ENCODE measurements at regions not wholly inside any gene's neighbourhood (a gene's known extent, or its start where the extent isn't known, plus 50 kb on each side); places are given as distances from the start of the nearest gene placed in this dataset.
A peak's percentile ranks its signal among the peaks of the same experiment; 100 is the strongest.

DNA sequence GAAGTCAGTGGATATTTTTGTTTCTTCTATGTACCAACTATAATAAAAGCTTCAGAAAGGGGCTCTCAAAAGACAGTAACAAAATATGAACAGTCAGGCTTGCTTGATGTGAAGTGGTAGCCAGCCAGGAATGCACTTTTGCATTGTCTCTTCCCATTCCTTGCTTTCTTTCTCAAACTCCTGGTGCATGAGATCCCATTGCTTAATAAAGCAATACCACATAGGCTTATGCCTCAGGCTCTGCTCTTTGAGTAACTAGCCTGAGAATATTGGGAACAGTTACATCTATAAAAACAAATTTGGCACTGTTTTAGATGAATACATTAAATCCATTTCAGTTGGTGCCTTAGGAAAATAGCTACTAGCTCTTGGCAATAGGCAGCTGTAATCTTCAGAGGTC lies 62.6 kb upstream of the ST6GAL2 start:
- CTCF ChIA-PET, result no interaction called here

GRCh38 chr2:106953236-106953635 lies 67.3 kb upstream of the ST6GAL2 start:
- Histone ChIP-seq H3K9me2 (no peaks in the 10 kb centered on the region), H4K20me1 (ENCODE audit: insufficient read depth) (no peaks in the 10 kb centered on the region), H3K27me3 (ENCODE audit: insufficient read depth) (no peaks in the 10 kb centered on the region), H2AFZ (ENCODE audit: low read depth) (no peak overlapping the region), H3K4me3 (ENCODE audit: low read depth in 2 of 2, low read length in 1 of 2) (no peak overlapping the region), H3K27ac (ENCODE audit: low read depth in 2 of 2, low read length in 1 of 2) (peak overlapping the region; percentile 16 to 100; a peak in 3 of 4 replicates), H3K9me3 (no peaks in the 10 kb centered on the region), H3K79me2 (ENCODE audit: insufficient read depth) (no peaks in the 10 kb centered on the region), H3K36me3 (replicated peaks in 1 of 2; ENCODE audit: control insufficient read depth in 1 of 2, insufficient read depth in 2 of 2, low read length in 1 of 2) (no peaks in the 10 kb centered on the region), H3K9ac (no peak overlapping the region), H3K4me1 (ENCODE audit: control insufficient read depth in 1 of 2, insufficient read depth in 2 of 2, low read depth in 1 of 2, low read length in 1 of 2) (peaks cover 9 to 22% of the 10 kb centered on the region in 2 experiments), H3K4me2 (no peak overlapping the region), H3F3A (replicated peaks; ENCODE audit: insufficient read depth) (peaks cover 3% of the 10 kb centered on the region)
- CTCF ChIA-PET, result no interaction called here
- POLR2A ChIA-PET, result no interaction called here
- 69% methylated on average over 5 of the region's 5 CpGs for WGBS (ENCODE audit: low lambda C conversion rate)
- no peak for DNase-seq
- TF ChIP-seq, protein P1, sequence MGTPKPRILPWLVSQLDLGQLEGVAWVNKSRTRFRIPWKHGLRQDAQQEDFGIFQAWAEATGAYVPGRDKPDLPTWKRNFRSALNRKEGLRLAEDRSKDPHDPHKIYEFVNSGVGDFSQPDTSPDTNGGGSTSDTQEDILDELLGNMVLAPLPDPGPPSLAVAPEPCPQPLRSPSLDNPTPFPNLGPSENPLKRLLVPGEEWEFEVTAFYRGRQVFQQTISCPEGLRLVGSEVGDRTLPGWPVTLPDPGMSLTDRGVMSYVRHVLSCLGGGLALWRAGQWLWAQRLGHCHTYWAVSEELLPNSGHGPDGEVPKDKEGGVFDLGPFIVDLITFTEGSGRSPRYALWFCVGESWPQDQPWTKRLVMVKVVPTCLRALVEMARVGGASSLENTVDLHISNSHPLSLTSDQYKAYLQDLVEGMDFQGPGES (IDR thresholded peaks at IDR 0.05; ENCODE audit: low read depth, low read length), result no peak
- TF ChIP-seq FOXJ3 (CRISPR knock-in tag; IDR thresholded peaks at IDR 0.05) (no peak), RCOR1 (IDR thresholded peaks at IDR 0.05; ENCODE audit: low read length) (no peak), YY1 (IDR thresholded peaks at IDR 0.05; ENCODE audit: low read depth) (no peak), SMC3 (IDR thresholded peaks at IDR 0.05; ENCODE audit: low read depth, low read length) (no peak), ZBTB33 (IDR thresholded peaks at IDR 0.05; ENCODE audit: borderline replicate concordance, low read depth) (no peak), GATA2 (CRISPR knock-in tag; IDR thresholded peaks at IDR 0.05) (no peak), JUND (IDR thresholded peaks at IDR 0.05) (peak; percentile 62; the same call in 1 of the 2 replicates), RFX5 (IDR thresholded peaks at IDR 0.05; ENCODE audit: low read length) (no peak), SIN3A (IDR thresholded peaks at IDR 0.05; ENCODE audit: borderline replicate concordance, low read depth, low read length) (no peak), FOXM1 (IDR thresholded peaks at IDR 0.05; ENCODE audit: low read depth) (no peak), NFIC (IDR thresholded peaks at IDR 0.05; ENCODE audit: borderline replicate concordance) (no peak), ELF1 (IDR thresholded peaks at IDR 0.05) (no peak), FOSL2 (IDR thresholded peaks at IDR 0.05; ENCODE audit: borderline replicate concordance, low read depth) (peak; percentile 14; the same call in 1 of the 2 replicates), USF2 (IDR thresholded peaks at IDR 0.05; ENCODE audit: borderline replicate concordance, low read depth, low read length) (no peak), RAD21 (IDR thresholded peaks at IDR 0.05; ENCODE audit: low read length) (no peak), GABPA (IDR thresholded peaks at IDR 0.05; ENCODE audit: low read depth) (no peak), TAF1 (IDR thresholded peaks at IDR 0.05; ENCODE audit: borderline replicate concordance, low read depth, low read length) (no peak), NRF1 (IDR thresholded peaks at IDR 0.05; ENCODE audit: low read depth, low read length) (no peak)
- TF ChIP-seq, protein P2, sequence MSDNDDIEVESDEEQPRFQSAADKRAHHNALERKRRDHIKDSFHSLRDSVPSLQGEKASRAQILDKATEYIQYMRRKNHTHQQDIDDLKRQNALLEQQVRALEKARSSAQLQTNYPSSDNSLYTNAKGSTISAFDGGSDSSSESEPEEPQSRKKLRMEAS (IDR thresholded peaks at IDR 0.05; ENCODE audit: low read depth), result no peak
- TF ChIP-seq, protein P3, sequence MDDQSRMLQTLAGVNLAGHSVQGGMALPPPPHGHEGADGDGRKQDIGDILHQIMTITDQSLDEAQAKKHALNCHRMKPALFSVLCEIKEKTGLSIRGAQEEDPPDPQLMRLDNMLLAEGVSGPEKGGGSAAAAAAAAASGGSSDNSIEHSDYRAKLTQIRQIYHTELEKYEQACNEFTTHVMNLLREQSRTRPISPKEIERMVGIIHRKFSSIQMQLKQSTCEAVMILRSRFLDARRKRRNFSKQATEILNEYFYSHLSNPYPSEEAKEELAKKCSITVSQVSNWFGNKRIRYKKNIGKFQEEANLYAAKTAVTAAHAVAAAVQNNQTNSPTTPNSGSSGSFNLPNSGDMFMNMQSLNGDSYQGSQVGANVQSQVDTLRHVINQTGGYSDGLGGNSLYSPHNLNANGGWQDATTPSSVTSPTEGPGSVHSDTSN (IDR thresholded peaks at IDR 0.05), result peak; percentile 80

More for the DNA sequence above, 62.6 kb upstream of the ST6GAL2 start:
- POLR2A ChIA-PET, result no interaction called here
- H3K27ac ChIP-seq (ENCODE audit: low read depth in 2 of 2, low read length in 1 of 2), result no peak overlapping the region; a peak in 1 of 4 replicates
- no peaks in the 10 kb centered on the region for H3K9me2 ChIP-seq
- no peak overlapping the region for H3K4me2 ChIP-seq
- peaks cover 7% of the 10 kb centered on the region for H3F3A ChIP-seq (replicated peaks; ENCODE audit: insufficient read depth)
- no peak overlapping the region for H3K4me3 ChIP-seq (ENCODE audit: low read depth in 2 of 2, low read length in 1 of 2)
- H3K9me3 ChIP-seq, result no peaks in the 10 kb centered on the region
- no peak overlapping the region for H3K9ac ChIP-seq
- no peaks in the 10 kb centered on the region for H3K27me3 ChIP-seq (ENCODE audit: insufficient read depth)
- TF ChIP-seq USF2 (IDR thresholded peaks at IDR 0.05; ENCODE audit: borderline replicate concordance, low read depth, low read length) (no peak), TAF1 (IDR thresholded peaks at IDR 0.05; ENCODE audit: borderline replicate concordance, low read depth, low read length) (no peak)
- no peaks in the 10 kb centered on the region for H3K79me2 ChIP-seq (ENCODE audit: insufficient read depth)
- no peaks in the 10 kb centered on the region for H4K20me1 ChIP-seq (ENCODE audit: insufficient read depth)
- no peak overlapping the region for H2AFZ ChIP-seq (ENCODE audit: low read depth)
- no peak for DNase-seq
- peaks cover under 1 to 5% of the 10 kb centered on the region in 2 experiments; a peak in 2 of 4 replicates for H3K4me1 ChIP-seq (ENCODE audit: control insufficient read depth in 1 of 2, insufficient read depth in 2 of 2, low read depth in 1 of 2, low read length in 1 of 2)
- no peaks in the 10 kb centered on the region for H3K36me3 ChIP-seq (replicated peaks in 1 of 2; ENCODE audit: control insufficient read depth in 1 of 2, insufficient read depth in 2 of 2, low read length in 1 of 2)

Measured in SK-N-SH (cell line).